A549 (cell line): ENCODE measurements at regions not wholly inside any gene's neighbourhood (a gene's known extent, or its start where the extent isn't known, plus 50 kb on each side); places are given as distances from the start of the nearest gene placed in this dataset.

Source experiments
- ATAC-seq, 2 experiments: fragments of 200-7000 bp in 1 of 2; fragments of >200 bp in 1 of 2; cut with Nextera tagmentation in 1 of 2; cut with Tn5 transposase in 1 of 2; 3 replicates each; pipeline versions ENCODE4 v1.8.0 to v1.9.1; 2018 to 2020; ENCODE audit warnings: mild to moderate bottlenecking in 1 of 2, moderate library complexity in 1 of 2
- CTCF ChIA-PET: fragments of 300-600 bp; sonication (Branson Sonifier 250); formaldehyde crosslinking; extraction: SDS; loops from one replicate; lab custom pipeline; 2021; ENCODE audit warnings: antibody characterized with exemption, inconsistent platforms; lab: Yijun Ruan, JAX
- POLR2A ChIA-PET: fragments of 350-600 bp; formaldehyde crosslinking; extraction: SDS; loops from one replicate; lab custom pipeline; 2021; ENCODE audit warnings: antibody characterized with exemption, inconsistent platforms; lab: Yijun Ruan, JAX
- DNase-seq, 2 experiments: peaks; one replicate each; pipeline versions ENCODE4 v3.0.0 to v3.0.0-alpha.2; 2011 to 2016; ENCODE audit warnings: low read depth in 1 of 2, low spot score in 1 of 2
- FAIRE-seq: peaks from 2 replicates; lab custom pipeline; 2011; peaks lifted over from hg19 to GRCh38; lab: Jason Lieb, UNC
- H3K27ac ChIP-seq, 2 experiments: fragments of >200 bp; sonication (Bioruptor Twin); formaldehyde crosslinking; 3 replicates each; pipeline ENCODE4 v1.5.1; 2016 to 2017
- H3K4me1 ChIP-seq: fragments of >200 bp; sonication (Bioruptor Twin); formaldehyde crosslinking; 3 replicates; pipeline ENCODE4 v1.6.1; 2016
- H3K4me2 ChIP-seq: fragments of >200 bp; sonication (Bioruptor Twin); formaldehyde crosslinking; 3 replicates; pipeline ENCODE4 v1.6.1; 2016
- H3K4me3 ChIP-seq: fragments of >200 bp; sonication (Bioruptor Twin); formaldehyde crosslinking; 3 replicates; pipeline ENCODE4 v1.5.1; 2016
- H3K9me3 ChIP-seq: fragments of >200 bp; sonication (Bioruptor Twin); formaldehyde crosslinking; 3 replicates; pipeline ENCODE4 v1.6.1; 2016
- ATOH8 ChIP-seq: fragments of 250-450 bp; sonication (Bioruptor Pico); IDR thresholded peaks from 2 replicates; pipeline ENCODE4 v1.5.0; 2020; ENCODE audit warnings: low read depth, mild to moderate bottlenecking, moderate library complexity
- BCL3 ChIP-seq: fragments of >200 bp; sonication (Bioruptor Twin); formaldehyde crosslinking; IDR thresholded peaks from 3 replicates; pipeline ENCODE4 v1.6.1; 2016
- CBX2 ChIP-seq: fragments of 200-600 bp; sonication (generic); IDR thresholded peaks from 2 replicates; pipeline ENCODE4 v1.6.1; 2016; ENCODE audit warnings: low read depth, mild to moderate bottlenecking, borderline replicate concordance
- CBX8 ChIP-seq: fragments of 200-600 bp; sonication (generic); IDR thresholded peaks from 2 replicates; pipeline ENCODE4 v1.6.1; 2016
- CEBPB ChIP-seq, 2 experiments: fragments of >200 bp in 1 of 2; sonication (Bioruptor Twin) in 1 of 2; formaldehyde crosslinking in 1 of 2; IDR thresholded peaks; 2 replicates each; pipeline ENCODE4 v1.6.1; 2012 to 2016
- EHF ChIP-seq: fragments of 250-450 bp; sonication (Bioruptor Pico); IDR thresholded peaks from 2 replicates; pipeline ENCODE4 v1.5.0; 2020; ENCODE audit warnings: mild to moderate bottlenecking
- EP300 ChIP-seq, 2 experiments: fragments of >200 bp; sonication (Bioruptor Twin); formaldehyde crosslinking; IDR thresholded peaks; 2 replicates in 1 of 2; 3 replicates in 1 of 2; pipeline ENCODE4 v1.6.1; 2016 to 2017
- ESRRA ChIP-seq: fragments of 150-350 bp; IDR thresholded peaks from 2 replicates; pipeline ENCODE4 v1.6.1; 2014; ENCODE audit warnings: mild to moderate bottlenecking, low read length, borderline replicate concordance
- FOSL2 ChIP-seq, 2 experiments: fragments of 450-650 bp in 1 of 2; fragments of >200 bp in 1 of 2; sonication (Bioruptor Twin) in 1 of 2; formaldehyde crosslinking; IDR thresholded peaks; 2 replicates each; pipeline versions ENCODE4 v1.5.0 to v1.6.1; 2016 to 2020; ENCODE audit warnings: mild to moderate bottlenecking in 1 of 2, moderate library complexity in 1 of 2
- FOXS1 ChIP-seq: fragments of 250-450 bp; sonication (Bioruptor Pico); IDR thresholded peaks from 2 replicates; pipeline ENCODE4 v1.5.0; 2020; ENCODE audit warnings: mild to moderate bottlenecking, moderate library complexity
- HEYL ChIP-seq: fragments of 250-450 bp; sonication (Bioruptor Pico); IDR thresholded peaks from 2 replicates; pipeline ENCODE4 v1.8.0; 2021; ENCODE audit warnings: mild to moderate bottlenecking, moderate library complexity
- HOXB5 ChIP-seq: fragments of 250-450 bp; sonication (Bioruptor Pico); IDR thresholded peaks from 2 replicates; pipeline ENCODE4 v1.5.0; 2020; ENCODE audit warnings: mild to moderate bottlenecking, moderate library complexity
- JUNB ChIP-seq: fragments of >200 bp; sonication (Bioruptor Twin); formaldehyde crosslinking; IDR thresholded peaks from 2 replicates; pipeline ENCODE4 v1.6.1; 2016
- KDM1A ChIP-seq: fragments of 200-600 bp; sonication (generic); IDR thresholded peaks from 2 replicates; pipeline ENCODE4 v1.6.1; 2016; ENCODE audit warnings: low read depth, mild to moderate bottlenecking
- KDM5A ChIP-seq: fragments of 200-600 bp; sonication (generic); IDR thresholded peaks from 2 replicates; pipeline ENCODE4 v1.6.1; 2016; ENCODE audit warnings: antibody characterized with exemption, mild to moderate bottlenecking
- MAZ ChIP-seq: fragments of 150-350 bp; IDR thresholded peaks from 2 replicates; pipeline ENCODE4 v1.6.1; 2014; ENCODE audit warnings: antibody characterized with exemption, low read depth, low read length, borderline replicate concordance
- MYC ChIP-seq: IDR thresholded peaks from 2 replicates; pipeline ENCODE4 v1.6.1; 2012; ENCODE audit warnings: mild to moderate bottlenecking, inconsistent platforms, low read length, improper control_type of control experiment, borderline replicate concordance
- NR3C1 ChIP-seq: fragments of >200 bp; sonication (Bioruptor Twin); formaldehyde crosslinking; IDR thresholded peaks from 3 replicates; pipeline ENCODE4 v1.6.1; 2017
- POLR2A ChIP-seq: IDR thresholded peaks from 2 replicates; pipeline ENCODE4 v1.6.1; 2012; ENCODE audit warnings: mild to moderate bottlenecking, low read length
- POLR2AphosphoS2 ChIP-seq: conservative IDR thresholded peaks from 2 replicates; pipeline ENCODE4 v1.6.1; 2012; ENCODE audit warnings: low read length, improper control_type of control experiment, inconsistent platforms
- RARB ChIP-seq: fragments of 250-450 bp; sonication (Bioruptor Pico); IDR thresholded peaks from 2 replicates; pipeline ENCODE4 v1.8.0; 2021; ENCODE audit warnings: mild to moderate bottlenecking, moderate library complexity
- RCOR1 ChIP-seq: fragments of 150-350 bp; IDR thresholded peaks from 2 replicates; pipeline ENCODE4 v1.6.1; 2014; ENCODE audit warnings: antibody characterized with exemption, low read length, low read depth
- REST ChIP-seq: fragments of 200-600 bp; sonication (generic); IDR thresholded peaks from 2 replicates; pipeline ENCODE4 v1.6.1; 2016; ENCODE audit warnings: antibody characterized with exemption, mild to moderate bottlenecking, moderate library complexity
- RFX5 ChIP-seq: fragments of 450-650 bp; IDR thresholded peaks from 2 replicates; pipeline ENCODE4 v1.7.1; 2014; ENCODE audit warnings: antibody characterized with exemption, mild to moderate bottlenecking, moderate library complexity
- SMC3 ChIP-seq: fragments of >200 bp; sonication (Bioruptor Twin); formaldehyde crosslinking; IDR thresholded peaks from 3 replicates; pipeline ENCODE4 v1.6.1; 2018; ENCODE audit warnings: inconsistent platforms
- USF2 ChIP-seq: fragments of 450-650 bp; IDR thresholded peaks from 2 replicates; pipeline ENCODE4 v1.6.1; 2014; ENCODE audit warnings: antibody characterized with exemption
- ZSCAN20 ChIP-seq: fragments of 250-450 bp; sonication (Bioruptor Pico); IDR thresholded peaks from 2 replicates; pipeline ENCODE4 v1.8.0; 2022; ENCODE audit warnings: mild to moderate bottlenecking, moderate library complexity
- WGBS: methylation state at CpG from one replicate; pipeline ENCODE4 v1.1.6; 2017; ENCODE audit errors: missing lambda C conversion rate; 5-methylcytosine and 5-hydroxymethylcytosine counted together
- TF ChIP-seq, protein P1 (sequence below): IDR thresholded peaks from 2 replicates; pipeline ENCODE4 v1.6.1; 2012

DNA sequence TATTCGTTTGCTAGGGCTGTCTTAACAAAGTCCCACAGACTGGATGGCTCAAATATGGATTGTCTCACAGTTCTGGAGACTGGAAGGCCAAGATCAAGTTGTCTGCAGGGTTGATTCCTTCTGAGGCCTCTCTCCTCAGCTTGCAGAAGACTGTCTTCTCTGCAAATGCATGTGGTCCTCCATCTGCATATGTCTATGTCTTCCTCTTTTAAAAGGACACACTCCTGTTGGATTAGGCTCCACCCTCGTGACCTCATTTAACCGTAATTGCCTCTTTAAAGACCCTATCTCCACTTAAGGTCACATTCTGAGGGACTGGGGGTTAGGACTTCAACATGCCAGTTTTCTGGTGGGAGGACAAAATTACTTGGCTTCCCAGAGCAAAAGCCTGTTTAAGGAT lies 123.3 kb downstream of the SLC38A6 start:
- H3K4me1 ChIP-seq: peaks cover 37% of the 10 kb centered on the region
- CTCF ChIA-PET: interaction anchor here (0.8 to 1.4 kb wide), 3 partner anchors 57 to 447 kb away, joined by 3 read pairs; no protein-coding TSS in a partner anchor
- FAIRE-seq: no peak
- no peak overlapping the region for H3K4me3 ChIP-seq
- ATAC-seq: 0 out of 6 replicates have a peak, but pooled peaks of 1 of the 2 experiments have one; percentile 1
- TF ChIP-seq MYC: no peak
- no peak for TF ChIP-seq KDM1A
- TF ChIP-seq ESRRA: no peak
- TF ChIP-seq NR3C1: no peak
- no peak for TF ChIP-seq KDM5A
- TF ChIP-seq ATOH8: no peak
- no peak for TF ChIP-seq SMC3
- DNase-seq: no peak
- H3K4me2 ChIP-seq: peak overlapping the region; percentile 69
- H3K27ac ChIP-seq: peak overlapping the region; percentile 89 to 97
- POLR2A ChIA-PET: interaction anchor here (1.1 to 1.3 kb wide), 2 partner anchors 124 to 455 kb away, joined by 3 read pairs; partner anchors contain the start of genes SLC38A6 and TRMT5
- no peaks in the 10 kb centered on the region for H3K9me3 ChIP-seq
- WGBS: 57% methylated on average over 3 of the region's 3 CpGs

DNA sequence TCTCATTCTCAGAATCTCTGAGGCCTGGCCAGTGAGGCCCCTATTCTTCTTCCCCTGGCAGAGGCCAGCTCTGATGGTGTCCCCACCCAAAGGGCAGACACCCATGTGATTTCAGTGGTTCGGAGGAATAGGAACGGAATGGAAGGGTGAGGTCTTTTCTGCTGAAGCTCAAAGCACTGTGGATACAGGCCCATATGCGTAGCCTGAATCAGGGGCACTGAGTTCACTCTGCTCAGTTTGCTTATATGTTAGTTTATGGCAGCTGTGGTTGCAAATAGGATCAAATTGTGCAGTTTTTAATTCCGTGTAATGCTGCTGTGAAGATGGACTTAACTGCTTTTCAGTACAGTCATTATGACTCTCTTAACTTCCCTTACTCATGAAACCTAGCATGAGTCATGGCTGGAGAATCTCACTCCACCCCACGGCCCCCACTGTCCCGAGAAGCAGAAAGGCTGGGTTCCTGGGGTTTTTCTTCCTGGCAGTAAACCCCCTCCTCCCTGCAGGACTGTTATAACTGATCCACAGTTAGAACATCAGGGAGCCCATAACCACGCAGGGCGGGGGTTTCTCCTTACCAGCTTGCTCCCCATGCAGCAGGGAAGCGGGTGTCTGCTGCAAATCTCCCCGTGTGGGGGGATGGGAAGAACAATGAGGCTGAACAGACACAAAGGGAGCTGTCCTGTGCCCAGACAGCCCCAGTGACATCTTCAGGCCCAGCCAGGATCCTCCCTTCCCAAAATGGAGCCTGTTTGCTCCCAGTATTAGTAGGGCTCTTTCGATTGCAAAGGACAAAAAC lies 122.7 kb downstream of the SLC38A6 start:
- ChIA-PET POLR2A (interaction anchor here (1.0 to 1.6 kb wide), 4 partner anchors 74 to 454 kb away, joined by 3 to 5 read pairs (median 4); partner anchors contain the start of genes SLC38A6 and TRMT5), CTCF (interaction anchor here (0.8 to 1.4 kb wide), 3 partner anchors 56 to 447 kb away, joined by 3 read pairs; no protein-coding TSS in a partner anchor)
- 2% methylated on average over 11 of the region's 11 CpGs for WGBS
- Histone ChIP-seq H3K4me2 (peak overlapping the region; percentile 69), H3K4me1 (peaks cover 42% of the 10 kb centered on the region), H3K27ac (peak overlapping the region; percentile 89 to 97), H3K4me3 (no peak overlapping the region), H3K9me3 (no peaks in the 10 kb centered on the region)
- peak; percentile 92 to 96 for DNase-seq
- no peak for FAIRE-seq
- peak; percentile 91 to 92 for ATAC-seq
- TF ChIP-seq EP300 (IDR thresholded peaks at IDR 0.05): peak; percentile 51 to 66; a peak in 2 of 5 replicates
- TF ChIP-seq RFX5: no peak
- peak; percentile 68; the same call in 1 of the 2 replicates for TF ChIP-seq HEYL (CRISPR knock-in tag)
- TF ChIP-seq CEBPB (IDR thresholded peaks at IDR 0.05): peak in 1 of 2 experiments; percentile 58; a peak in 2 of 4 replicates
- TF ChIP-seq MAZ: peak; percentile 94
- TF ChIP-seq POLR2A: no peak
- TF ChIP-seq JUNB: peak; percentile 82
- 0 out of 2 replicates have a peak, but pooled peaks have one; percentile 18 for TF ChIP-seq USF2
- TF ChIP-seq MYC: no peak
- 0 out of 2 replicates have a peak, but pooled peaks have one; percentile 43 for TF ChIP-seq ZSCAN20
- peak; percentile 92 for TF ChIP-seq FOSL2 (IDR thresholded peaks at IDR 0.05)
- peak; percentile 98 for TF ChIP-seq FOSL2 (CRISPR knock-in tag; IDR thresholded peaks at IDR 0.05)
- no peak for TF ChIP-seq CBX2
- no peak for TF ChIP-seq KDM5A
- no peak for TF ChIP-seq REST
- no peak for TF ChIP-seq CBX8
- peak; percentile 32; the same call in 1 of the 2 replicates for TF ChIP-seq FOXS1 (CRISPR knock-in tag)
- no peak for TF ChIP-seq POLR2AphosphoS2
- no peak for TF ChIP-seq RCOR1
- TF ChIP-seq BCL3: 0 out of 3 replicates have a peak, but pooled peaks have one; percentile 51
- peak; percentile 22; the same call in 1 of the 2 replicates for TF ChIP-seq HOXB5 (CRISPR knock-in tag)
- peak; percentile 34; the same call in 1 of the 3 replicates for TF ChIP-seq SMC3
- 0 out of 2 replicates have a peak, but pooled peaks have one; percentile 34 for TF ChIP-seq EHF (CRISPR knock-in tag)
- TF ChIP-seq, protein P1, sequence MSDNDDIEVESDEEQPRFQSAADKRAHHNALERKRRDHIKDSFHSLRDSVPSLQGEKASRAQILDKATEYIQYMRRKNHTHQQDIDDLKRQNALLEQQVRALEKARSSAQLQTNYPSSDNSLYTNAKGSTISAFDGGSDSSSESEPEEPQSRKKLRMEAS: peak; percentile 61; the same call in 1 of the 2 replicates
- TF ChIP-seq RARB: no peak
- TF ChIP-seq ATOH8: peak; percentile 81
